SU-DHL-6 (cell line): ENCODE measurements at regions not wholly inside any gene's neighbourhood (a gene's known extent, or its start where the extent isn't known, plus 50 kb on each side); places are given as distances from the start of the nearest gene placed in this dataset.

Experiments
- H2AFZ ChIP-seq: fragments of 200-600 bp; sonication (generic); 2 replicates; pipeline ENCODE4 v1.6.1; 2014; ENCODE audit warnings: low read depth, mild to moderate bottlenecking, moderate library complexity, mixed read lengths, antibody characterized with exemption, low read length; ENCODE audit not compliant: severe bottlenecking
- H3F3A ChIP-seq: fragments of 200-600 bp; shearing (Covaris generic); 2 replicates; pipeline ENCODE4 v1.6.0; 2016; ENCODE audit warnings: antibody characterized with exemption, mild to moderate bottlenecking; ENCODE audit not compliant: insufficient read depth
- H3K27ac ChIP-seq: fragments of 200-600 bp; sonication (generic); 2 replicates; pipeline ENCODE4 v1.5.1; 2016; ENCODE audit warnings: low read depth, mild to moderate bottlenecking, low read length, moderate library complexity, mixed read lengths
- H3K27me3 ChIP-seq: fragments of 200-600 bp; sonication (generic), shearing (Covaris generic); 2 replicates; pipeline ENCODE4 v1.6.0; 2014; ENCODE audit warnings: mild to moderate bottlenecking, low read length
- H3K36me3 ChIP-seq: fragments of 200-600 bp; sonication (generic); 2 replicates; pipeline ENCODE4 v1.6.1; 2014; ENCODE audit warnings: mild to moderate bottlenecking, low read length, mixed read lengths
- H3K4me2 ChIP-seq: fragments of 300-600, 200-600 bp; shearing (Covaris generic), sonication (generic); 2 replicates; pipeline ENCODE4 v1.6.0; 2014; ENCODE audit warnings: low read length, low read depth, mild to moderate bottlenecking; ENCODE audit not compliant: poor library complexity, severe bottlenecking
- H3K4me3 ChIP-seq: fragments of 200-600 bp; sonication (generic); 2 replicates; pipeline ENCODE4 v1.5.1; 2014; ENCODE audit warnings: antibody characterized with exemption, low read length, mild to moderate bottlenecking, mixed read lengths; ENCODE audit not compliant: insufficient read depth, poor library complexity, severe bottlenecking
- H3K79me2 ChIP-seq: fragments of 200-600 bp; sonication (generic); 2 replicates; pipeline ENCODE4 v1.6.1; 2014; ENCODE audit warnings: mild to moderate bottlenecking, low read length, moderate library complexity; ENCODE audit not compliant: insufficient read depth
- H3K9ac ChIP-seq: fragments of 200-600 bp; sonication (generic); 2 replicates; pipeline ENCODE4 v1.7.0; 2014; ENCODE audit warnings: mild to moderate bottlenecking, low read length
- H3K9me2 ChIP-seq: fragments of 200-600 bp; sonication (generic); replicated peaks from 2 replicates; pipeline ENCODE4 v1.6.1; 2014; ENCODE audit warnings: low read length; ENCODE audit not compliant: insufficient read depth
- H3K9me3 ChIP-seq: fragments of 200-600 bp; sonication (generic); 2 replicates; pipeline ENCODE4 v1.6.1; 2014; ENCODE audit warnings: low read length, mixed read lengths; ENCODE audit not compliant: insufficient read depth
- H4K20me1 ChIP-seq: fragments of 200-600 bp; sonication (generic); 2 replicates; pipeline ENCODE4 v1.6.1; 2014; ENCODE audit warnings: low read depth, mild to moderate bottlenecking, antibody characterized with exemption, low read length, moderate library complexity, mixed read lengths
- EZH2phosphoT487 ChIP-seq: fragments of 200-600 bp; sonication (generic), shearing (Covaris generic); conservative IDR thresholded peaks from 2 replicates; pipeline ENCODE4 v1.6.1; 2018; ENCODE audit warnings: mild to moderate bottlenecking, antibody characterized with exemption, low read length, moderate library complexity, mixed read lengths
- TF ChIP-seq, protein P1 (sequence below): fragments of 200-600 bp; sonication (generic); IDR thresholded peaks from one replicate; pipeline ENCODE4 v1.5.1; 2017; ENCODE audit warnings: antibody characterized with exemption, mild to moderate bottlenecking, low read length, moderate library complexity; ENCODE audit not compliant: insufficient read depth, poor library complexity, severe bottlenecking

DNA sequence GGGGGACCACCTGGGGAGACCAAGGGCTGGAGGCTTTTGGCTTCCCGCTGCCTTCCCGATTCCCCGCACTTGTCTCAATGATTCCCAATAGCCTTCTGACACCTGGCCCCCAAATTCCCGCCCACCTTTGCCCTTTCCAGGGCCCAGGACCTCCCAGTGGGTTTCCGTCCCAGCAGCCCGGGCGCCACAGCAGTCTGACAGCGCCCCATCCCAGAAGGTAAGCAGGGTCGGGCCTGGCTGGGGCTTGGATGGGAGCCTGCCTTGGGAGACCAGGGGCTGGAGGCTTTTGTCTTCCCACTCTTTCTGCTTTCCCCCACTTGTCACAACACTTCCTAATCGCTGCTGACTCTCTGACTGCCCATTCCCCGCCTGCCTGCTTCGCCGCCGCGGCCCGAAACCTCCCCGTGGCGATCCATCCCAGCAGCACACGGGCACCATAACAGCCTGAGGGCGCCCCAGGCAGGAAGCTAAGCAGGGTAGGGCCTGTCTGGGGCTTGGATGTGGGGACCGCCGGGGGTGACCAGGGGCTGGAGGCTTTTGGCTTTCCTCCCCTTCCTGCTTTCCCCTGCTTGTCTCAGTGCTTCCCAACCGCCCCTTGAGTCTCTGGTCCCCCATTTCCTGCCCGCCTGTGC lies 2289.3 kb downstream of the TP53TG3F start:
- Histone ChIP-seq H3F3A (no peaks in the 10 kb centered on the region), H3K4me2 (no peak overlapping the region), H3K79me2 (no peaks in the 10 kb centered on the region), H3K36me3 (no peaks in the 10 kb centered on the region), H3K27ac (no peak overlapping the region), H3K9me2 (no peaks in the 10 kb centered on the region), H4K20me1 (no peaks in the 10 kb centered on the region), H3K4me3 (no peak overlapping the region), H3K27me3 (no peaks in the 10 kb centered on the region), H3K9me3 (no peaks in the 10 kb centered on the region), H2AFZ (no peak overlapping the region), H3K9ac (no peak overlapping the region)
- no peak for TF ChIP-seq EZH2phosphoT487
- TF ChIP-seq, protein P1, sequence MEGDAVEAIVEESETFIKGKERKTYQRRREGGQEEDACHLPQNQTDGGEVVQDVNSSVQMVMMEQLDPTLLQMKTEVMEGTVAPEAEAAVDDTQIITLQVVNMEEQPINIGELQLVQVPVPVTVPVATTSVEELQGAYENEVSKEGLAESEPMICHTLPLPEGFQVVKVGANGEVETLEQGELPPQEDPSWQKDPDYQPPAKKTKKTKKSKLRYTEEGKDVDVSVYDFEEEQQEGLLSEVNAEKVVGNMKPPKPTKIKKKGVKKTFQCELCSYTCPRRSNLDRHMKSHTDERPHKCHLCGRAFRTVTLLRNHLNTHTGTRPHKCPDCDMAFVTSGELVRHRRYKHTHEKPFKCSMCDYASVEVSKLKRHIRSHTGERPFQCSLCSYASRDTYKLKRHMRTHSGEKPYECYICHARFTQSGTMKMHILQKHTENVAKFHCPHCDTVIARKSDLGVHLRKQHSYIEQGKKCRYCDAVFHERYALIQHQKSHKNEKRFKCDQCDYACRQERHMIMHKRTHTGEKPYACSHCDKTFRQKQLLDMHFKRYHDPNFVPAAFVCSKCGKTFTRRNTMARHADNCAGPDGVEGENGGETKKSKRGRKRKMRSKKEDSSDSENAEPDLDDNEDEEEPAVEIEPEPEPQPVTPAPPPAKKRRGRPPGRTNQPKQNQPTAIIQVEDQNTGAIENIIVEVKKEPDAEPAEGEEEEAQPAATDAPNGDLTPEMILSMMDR: no peak

DNA sequence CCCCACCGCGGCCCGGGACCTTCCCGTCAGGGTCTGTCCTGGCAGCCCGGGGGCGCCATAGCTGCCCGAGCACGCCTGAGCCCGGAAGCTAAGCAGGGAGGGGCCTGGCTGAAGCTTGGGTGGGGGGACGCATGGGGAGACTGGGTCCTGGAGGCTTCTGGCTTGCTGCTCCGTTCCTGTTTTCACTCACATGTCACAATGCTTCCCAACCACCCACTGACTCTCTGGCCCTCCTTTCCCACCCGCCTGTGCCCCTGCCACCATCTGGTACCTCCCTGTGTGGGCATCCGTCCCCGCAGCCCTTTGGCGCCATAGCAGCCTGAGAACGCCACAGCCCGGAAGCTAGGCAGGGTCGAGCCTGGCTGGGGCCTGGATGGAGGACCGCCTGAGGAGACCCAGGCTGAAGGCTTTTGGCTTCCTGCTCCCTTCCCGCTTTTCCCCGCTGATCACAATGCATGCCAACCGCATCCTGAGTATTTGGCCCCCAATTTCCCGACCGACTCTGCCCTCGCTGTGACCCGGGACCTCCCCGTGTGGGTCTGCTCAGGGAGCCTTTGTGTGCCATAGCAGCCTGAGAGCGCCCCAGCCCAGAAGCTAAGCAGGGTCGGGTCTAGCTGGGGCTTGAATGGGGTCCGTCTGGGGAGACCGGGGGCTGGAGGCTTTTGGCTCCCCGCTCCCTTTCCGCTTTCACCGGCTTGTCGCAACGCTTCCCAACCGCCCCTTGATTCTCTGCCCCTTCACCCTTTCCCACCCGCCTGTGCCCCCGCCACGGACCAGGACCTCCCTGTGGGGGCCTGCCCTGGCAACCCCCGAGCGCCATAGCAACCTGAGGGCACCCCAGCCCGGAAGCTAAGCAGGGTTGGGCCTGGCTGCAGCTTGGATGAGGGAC lies 2290.1 kb downstream of the TP53TG3F start:
- Histone ChIP-seq H3K79me2 (no peaks in the 10 kb centered on the region), H3K9me2 (no peaks in the 10 kb centered on the region), H3F3A (no peaks in the 10 kb centered on the region), H3K4me3 (no peak overlapping the region), H3K36me3 (no peaks in the 10 kb centered on the region), H3K4me2 (no peak overlapping the region), H3K9ac (no peak overlapping the region), H3K9me3 (no peaks in the 10 kb centered on the region), H4K20me1 (no peaks in the 10 kb centered on the region), H3K27me3 (no peaks in the 10 kb centered on the region), H2AFZ (no peak overlapping the region), H3K27ac (no peak overlapping the region)
- TF ChIP-seq, protein P1: no peak
- no peak for TF ChIP-seq EZH2phosphoT487

DNA sequence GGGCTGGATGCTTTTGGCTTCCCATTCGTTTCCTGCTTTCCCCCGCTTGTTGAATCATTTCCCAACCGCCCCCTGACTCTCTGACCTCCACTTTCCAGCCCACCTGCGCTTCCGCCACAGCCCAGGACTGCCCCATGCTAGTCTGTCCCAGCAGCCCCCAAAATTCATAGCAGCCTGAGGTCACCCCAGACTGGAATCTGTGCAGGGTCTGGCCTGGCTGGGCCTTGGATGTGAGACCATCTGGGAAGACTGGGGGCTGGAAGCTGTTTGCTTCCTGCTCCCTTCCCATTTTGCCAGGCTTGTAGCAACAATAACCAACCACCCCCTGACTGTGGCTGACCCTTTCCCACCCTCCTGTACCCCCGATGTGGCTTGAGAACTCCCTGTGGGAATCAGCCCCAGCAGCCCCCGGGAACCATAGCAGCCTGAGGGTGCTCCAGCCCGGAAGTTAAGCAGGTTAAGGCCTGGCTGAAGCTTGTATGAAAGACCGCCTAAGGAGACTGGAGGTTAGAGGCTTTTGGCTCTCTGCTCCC lies 2290.8 kb downstream of the TP53TG3F start:
- Histone ChIP-seq H2AFZ (no peak overlapping the region), H3K9ac (no peak overlapping the region), H3K4me3 (no peak overlapping the region), H4K20me1 (no peaks in the 10 kb centered on the region), H3K36me3 (no peaks in the 10 kb centered on the region), H3K9me2 (no peaks in the 10 kb centered on the region), H3K4me2 (no peak overlapping the region), H3K27ac (no peak overlapping the region), H3K27me3 (no peaks in the 10 kb centered on the region), H3K79me2 (no peaks in the 10 kb centered on the region), H3K9me3 (no peaks in the 10 kb centered on the region), H3F3A (no peaks in the 10 kb centered on the region)
- TF ChIP-seq, protein P1: no peak
- TF ChIP-seq EZH2phosphoT487: no peak
